HepG2 (cell line): ENCODE measurements at regions not wholly inside any gene's neighbourhood (a gene's known extent, or its start where the extent isn't known, plus 50 kb on each side); places are given as distances from the start of the nearest gene placed in this dataset.

Source experiments
- ATAC-seq: fragments of 200-7000 bp; cut with Tn5 transposase; 3 replicates; pipeline ENCODE4 v1.9.1; 2020; ENCODE audit warnings: mild to moderate bottlenecking, moderate library complexity
- BruUV-seq: library from RNA; stranded (reverse); fragments of 400-500 nt; replicated peaks from 2 replicates; lab custom pipeline; 2021; lab: Mats Ljungman, UMichigan
- CTCF ChIA-PET: fragments of 300-600 bp; formaldehyde crosslinking; extraction: SDS; loops from one replicate; lab custom pipeline; 2021; ENCODE audit warnings: low total read pairs, inconsistent platforms, low intra/inter-chr PET ratio; lab: Yijun Ruan, JAX
- POLR2A ChIA-PET: fragments of 350-600 bp; sonication (Branson Sonifier 250); formaldehyde crosslinking; loops from one replicate; lab custom pipeline; 2020; ENCODE audit warnings: antibody characterized with exemption, inconsistent platforms; lab: Yijun Ruan, JAX
- DNase-seq: peaks from one replicate; pipeline ENCODE4 v3.0.0-alpha.2; 2015; ENCODE audit warnings: low spot score
- FAIRE-seq: peaks from 3 replicates; lab custom pipeline; 2011; peaks lifted over from hg19 to GRCh38; lab: Jason Lieb, UNC
- H2AFZ ChIP-seq: one replicate; pipeline ENCODE4 v1.6.1; 2011; ENCODE audit warnings: low read length, inconsistent platforms
- H3K27ac ChIP-seq: fragments of 300-600 bp; 3 replicates; pipeline ENCODE4 v1.8.0; 2011; ENCODE audit warnings: mixed run types, mild to moderate bottlenecking, mixed read lengths, low read length, inconsistent platforms; ENCODE audit not compliant: insufficient read depth; ENCODE audit errors: extremely low read length
- H3K27me3 ChIP-seq, 2 experiments: fragments of 200-600 bp in 1 of 2; 2 replicates in 1 of 2; 3 replicates in 1 of 2; pipeline versions ENCODE4 v1.6.0 to v1.8.0; 2011; ENCODE audit warnings: low read length in 2 of 2, mild to moderate bottlenecking in 2 of 2, moderate library complexity in 2 of 2, inconsistent platforms in 1 of 2; ENCODE audit not compliant: insufficient read depth in 2 of 2, control insufficient read depth in 1 of 2
- H3K36me3 ChIP-seq, 2 experiments: fragments of 200-600 bp in 1 of 2; replicated peaks in 1 of 2; 2 replicates in 1 of 2; 3 replicates in 1 of 2; pipeline versions ENCODE4 v1.5.1 to v1.8.0; 2011; ENCODE audit warnings: low read length in 2 of 2, inconsistent platforms in 1 of 2; ENCODE audit not compliant: insufficient read depth in 2 of 2, control insufficient read depth in 1 of 2
- H3K4me1 ChIP-seq: 2 replicates; pipeline ENCODE4 v1.5.1; 2012; ENCODE audit warnings: low read length, inconsistent platforms; ENCODE audit not compliant: insufficient read depth
- H3K4me2 ChIP-seq: 2 replicates; pipeline ENCODE4 v1.6.0; 2011; ENCODE audit warnings: low read depth, low read length, inconsistent platforms
- H3K4me3 ChIP-seq, 3 experiments: fragments of 200-600 bp in 1 of 3; sonication (generic), shearing (Covaris generic) in 1 of 3; replicated peaks in 1 of 3; 2 replicates each; pipeline ENCODE4 v1.5.1; 2011 to 2016; ENCODE audit warnings: low read length in 3 of 3, inconsistent platforms in 2 of 3, low read depth in 2 of 3, mild to moderate bottlenecking in 2 of 3, control low read depth in 1 of 3, mixed read lengths in 1 of 3; ENCODE audit not compliant: insufficient read depth in 1 of 3
- H3K79me2 ChIP-seq: one replicate; pipeline ENCODE4 v1.6.1; 2011; ENCODE audit warnings: low read length, inconsistent platforms; ENCODE audit not compliant: insufficient read depth
- H3K9ac ChIP-seq: 2 replicates; pipeline ENCODE4 v1.6.0; 2011; ENCODE audit warnings: mild to moderate bottlenecking, low read depth, low read length, inconsistent platforms; ENCODE audit not compliant: insufficient read depth
- H3K9me3 ChIP-seq: 2 replicates; pipeline ENCODE4 v1.5.1; 2012; ENCODE audit warnings: mild to moderate bottlenecking, low read length
- H4K20me1 ChIP-seq: 2 replicates; pipeline ENCODE4 v1.6.0; 2011; ENCODE audit warnings: inconsistent platforms, mild to moderate bottlenecking, low read length, moderate library complexity; ENCODE audit not compliant: insufficient read depth
- HBP1 ChIP-seq: IDR thresholded peaks from 2 replicates; pipeline ENCODE4 v1.6.1; 2016; ENCODE audit warnings: low read depth, control low read depth
- HES4 ChIP-seq: sonication (generic); formaldehyde crosslinking; IDR thresholded peaks from 2 replicates; pipeline ENCODE4 v1.9.0; 2021; ENCODE audit warnings: mild to moderate bottlenecking, missing genetic modification reagents, borderline replicate concordance
- MBD4 ChIP-seq: IDR thresholded peaks from 2 replicates; pipeline ENCODE4 v1.6.1; 2012; ENCODE audit warnings: low read length, inconsistent platforms, borderline replicate concordance
- NFYC ChIP-seq: IDR thresholded peaks from 2 replicates; pipeline ENCODE4 v1.6.1; 2016; ENCODE audit warnings: missing genetic modification reagents, missing compliant biosample characterization
- ZBTB14 ChIP-seq: sonication (generic); formaldehyde crosslinking; IDR thresholded peaks from 2 replicates; pipeline ENCODE4 v1.4.0; 2020; ENCODE audit warnings: missing genetic modification reagents
- ZFP36 ChIP-seq: fragments of 150-350 bp; IDR thresholded peaks from 2 replicates; pipeline ENCODE4 v1.6.1; 2018; ENCODE audit warnings: borderline replicate concordance, low read length, low read depth; ENCODE audit not compliant: partially characterized antibody
- ZNF33B ChIP-seq: sonication (generic); formaldehyde crosslinking; IDR thresholded peaks from 2 replicates; pipeline ENCODE4 v1.5.1; 2020; ENCODE audit warnings: mild to moderate bottlenecking, missing genetic modification reagents
- ZNF761 ChIP-seq: sonication (generic); formaldehyde crosslinking; conservative IDR thresholded peaks from 2 replicates; pipeline ENCODE4 v1.4.0; 2020; ENCODE audit warnings: mild to moderate bottlenecking, missing genetic modification reagents
- WGBS: methylation state at CpG from one replicate; pipeline ENCODE4 v1.1.6; 2017; ENCODE audit warnings: low lambda C conversion rate; 5-methylcytosine and 5-hydroxymethylcytosine counted together
- in situ Hi-C: cut with HindIII; loops from 2 replicates; pipeline ENCODE4 v1.10.0; 2017; ENCODE audit warnings: low pct_unique_long_range_greater_than_20kb; ENCODE audit not compliant: extremely low pct_ligation_motif_present
- intact Hi-C: fragments of 100-400 bp; cut with micrococcal nuclease; formaldehyde crosslinking; loops from one replicate; pipeline ENCODE4 v1.10.0; 2022; ENCODE audit not compliant: unreplicated experiment
- TF ChIP-seq, protein P1 (sequence below): sonication (generic); formaldehyde crosslinking; IDR thresholded peaks from 2 replicates; pipeline ENCODE4 v1.4.0; 2020; ENCODE audit warnings: low read depth, mild to moderate bottlenecking, missing genetic modification reagents
- TF ChIP-seq, protein P2 (sequence below): sonication (generic); formaldehyde crosslinking; IDR thresholded peaks from 2 replicates; pipeline ENCODE4 v1.8.0; 2022; ENCODE audit warnings: missing genetic modification reagents, mild to moderate bottlenecking, borderline replicate concordance
- TF ChIP-seq, protein P3 (sequence below): sonication (generic); formaldehyde crosslinking; IDR thresholded peaks from 2 replicates; pipeline ENCODE4 v1.9.0; 2021; ENCODE audit warnings: missing genetic modification reagents, borderline replicate concordance

DNA sequence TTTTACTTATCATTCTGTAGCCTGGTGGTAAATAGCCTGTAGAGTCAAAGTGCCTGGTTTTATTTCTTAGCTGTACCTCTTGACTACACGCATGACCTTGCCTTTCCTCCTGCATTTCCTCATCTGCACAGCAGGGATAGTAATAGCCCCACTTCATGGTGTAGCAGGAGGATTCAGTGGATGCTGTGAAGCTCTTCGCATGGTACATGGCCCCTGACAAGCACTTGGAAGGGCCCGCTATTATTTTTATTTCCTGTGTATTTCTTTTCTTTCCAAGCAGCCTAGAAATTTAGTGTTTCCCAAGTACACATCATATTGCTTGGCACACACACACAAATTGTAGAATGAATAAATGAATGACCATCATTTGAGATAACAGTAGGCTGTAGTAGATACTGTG is 547.2 kb downstream of the CDH26 start:
- no peaks in the 10 kb centered on the region for H3K4me1 ChIP-seq

More for the DNA sequence above, 547.2 kb downstream of the CDH26 start:
- peaks cover 47% of the 10 kb centered on the region for H3K9me3 ChIP-seq
- ChIA-PET CTCF (no interaction called here), POLR2A (no interaction called here)
- TF ChIP-seq, protein P1, sequence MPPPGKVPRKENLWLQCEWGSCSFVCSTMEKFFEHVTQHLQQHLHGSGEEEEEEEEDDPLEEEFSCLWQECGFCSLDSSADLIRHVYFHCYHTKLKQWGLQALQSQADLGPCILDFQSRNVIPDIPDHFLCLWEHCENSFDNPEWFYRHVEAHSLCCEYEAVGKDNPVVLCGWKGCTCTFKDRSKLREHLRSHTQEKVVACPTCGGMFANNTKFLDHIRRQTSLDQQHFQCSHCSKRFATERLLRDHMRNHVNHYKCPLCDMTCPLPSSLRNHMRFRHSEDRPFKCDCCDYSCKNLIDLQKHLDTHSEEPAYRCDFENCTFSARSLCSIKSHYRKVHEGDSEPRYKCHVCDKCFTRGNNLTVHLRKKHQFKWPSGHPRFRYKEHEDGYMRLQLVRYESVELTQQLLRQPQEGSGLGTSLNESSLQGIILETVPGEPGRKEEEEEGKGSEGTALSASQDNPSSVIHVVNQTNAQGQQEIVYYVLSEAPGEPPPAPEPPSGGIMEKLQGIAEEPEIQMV (CRISPR knock-in tag): no peak
- TF ChIP-seq HBP1 (CRISPR knock-in tag) (no peak), ZFP36 (no peak), ZBTB14 (CRISPR knock-in tag) (no peak), ZNF761 (CRISPR knock-in tag) (no peak), ZNF33B (no peak), NFYC (CRISPR knock-in tag) (no peak), MBD4 (no peak), HES4 (CRISPR knock-in tag) (no peak)
- TF ChIP-seq, protein P2, sequence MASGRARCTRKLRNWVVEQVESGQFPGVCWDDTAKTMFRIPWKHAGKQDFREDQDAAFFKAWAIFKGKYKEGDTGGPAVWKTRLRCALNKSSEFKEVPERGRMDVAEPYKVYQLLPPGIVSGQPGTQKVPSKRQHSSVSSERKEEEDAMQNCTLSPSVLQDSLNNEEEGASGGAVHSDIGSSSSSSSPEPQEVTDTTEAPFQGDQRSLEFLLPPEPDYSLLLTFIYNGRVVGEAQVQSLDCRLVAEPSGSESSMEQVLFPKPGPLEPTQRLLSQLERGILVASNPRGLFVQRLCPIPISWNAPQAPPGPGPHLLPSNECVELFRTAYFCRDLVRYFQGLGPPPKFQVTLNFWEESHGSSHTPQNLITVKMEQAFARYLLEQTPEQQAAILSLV (CRISPR knock-in tag): no peak
- TF ChIP-seq, protein P3, sequence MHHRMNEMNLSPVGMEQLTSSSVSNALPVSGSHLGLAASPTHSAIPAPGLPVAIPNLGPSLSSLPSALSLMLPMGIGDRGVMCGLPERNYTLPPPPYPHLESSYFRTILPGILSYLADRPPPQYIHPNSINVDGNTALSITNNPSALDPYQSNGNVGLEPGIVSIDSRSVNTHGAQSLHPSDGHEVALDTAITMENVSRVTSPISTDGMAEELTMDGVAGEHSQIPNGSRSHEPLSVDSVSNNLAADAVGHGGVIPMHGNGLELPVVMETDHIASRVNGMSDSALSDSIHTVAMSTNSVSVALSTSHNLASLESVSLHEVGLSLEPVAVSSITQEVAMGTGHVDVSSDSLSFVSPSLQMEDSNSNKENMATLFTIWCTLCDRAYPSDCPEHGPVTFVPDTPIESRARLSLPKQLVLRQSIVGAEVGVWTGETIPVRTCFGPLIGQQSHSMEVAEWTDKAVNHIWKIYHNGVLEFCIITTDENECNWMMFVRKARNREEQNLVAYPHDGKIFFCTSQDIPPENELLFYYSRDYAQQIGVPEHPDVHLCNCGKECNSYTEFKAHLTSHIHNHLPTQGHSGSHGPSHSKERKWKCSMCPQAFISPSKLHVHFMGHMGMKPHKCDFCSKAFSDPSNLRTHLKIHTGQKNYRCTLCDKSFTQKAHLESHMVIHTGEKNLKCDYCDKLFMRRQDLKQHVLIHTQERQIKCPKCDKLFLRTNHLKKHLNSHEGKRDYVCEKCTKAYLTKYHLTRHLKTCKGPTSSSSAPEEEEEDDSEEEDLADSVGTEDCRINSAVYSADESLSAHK (CRISPR knock-in tag): no peak
- no peak overlapping the region for H3K27ac ChIP-seq
- H2AFZ ChIP-seq: no peak overlapping the region
- ATAC-seq: no peak
- no peaks in the 10 kb centered on the region for H3K79me2 ChIP-seq
- no peaks in the 10 kb centered on the region for H3K36me3 ChIP-seq
- 6% methylated on average over 3 of the region's 3 CpGs for WGBS
- in situ Hi-C loops: no loop called here
- no TSS peak for BruUV-seq
- no peaks in the 10 kb centered on the region for H4K20me1 ChIP-seq
- no peak for FAIRE-seq
- no peak for DNase-seq
- intact Hi-C loops: no loop called here
- no peak overlapping the region for H3K4me2 ChIP-seq
- no peak overlapping the region for H3K9ac ChIP-seq
- H3K27me3 ChIP-seq: no peaks in the 10 kb centered on the region
- H3K4me3 ChIP-seq: no peak overlapping the region
